Karpas-422 (cell line): ENCODE measurements at regions not wholly inside any gene's neighbourhood (a gene's known extent, or its start where the extent isn't known, plus 50 kb on each side); places are given as distances from the start of the nearest gene placed in this dataset.

ENCODE experiments used
- DNase-seq: peaks from one replicate; pipeline ENCODE4 v3.0.0-alpha.2; 2015
- H2AFZ ChIP-seq: fragments of 200-600 bp; sonication (generic); 2 replicates; pipeline ENCODE4 v1.6.1; 2014; ENCODE audit warnings: antibody characterized with exemption, low read length, mixed read lengths
- H3K27ac ChIP-seq: fragments of 200-600 bp; sonication (generic); 2 replicates; pipeline ENCODE4 v1.5.1; 2014; ENCODE audit warnings: mild to moderate bottlenecking, low read length, moderate library complexity
- H3K27me3 ChIP-seq: fragments of 200-600 bp; sonication (generic); 2 replicates; pipeline ENCODE4 v1.6.1; 2014; ENCODE audit warnings: low read length, mixed read lengths
- H3K36me3 ChIP-seq: fragments of 200-600 bp; sonication (generic); 2 replicates; pipeline ENCODE4 v1.6.1; 2014; ENCODE audit warnings: low read length, mixed read lengths; ENCODE audit not compliant: insufficient read depth
- H3K4me1 ChIP-seq: fragments of 200-600 bp; sonication (generic); 2 replicates; pipeline ENCODE4 v1.6.1; 2014; ENCODE audit warnings: mild to moderate bottlenecking, low read length, mixed read lengths
- H3K4me2 ChIP-seq: fragments of 200-600 bp; sonication (generic); 2 replicates; pipeline ENCODE4 v1.6.1; 2014; ENCODE audit warnings: low read length, low read depth, mild to moderate bottlenecking; ENCODE audit not compliant: poor library complexity, severe bottlenecking
- H3K4me3 ChIP-seq: fragments of 200-600 bp; sonication (generic); 2 replicates; pipeline ENCODE4 v1.5.1; 2014; ENCODE audit warnings: mild to moderate bottlenecking, antibody characterized with exemption, low read length, mixed read lengths
- H3K79me2 ChIP-seq: fragments of 200-600 bp; sonication (generic); 2 replicates; pipeline ENCODE4 v1.6.1; 2014; ENCODE audit warnings: mild to moderate bottlenecking, low read length, mixed read lengths
- H3K9ac ChIP-seq: fragments of 200-600 bp; sonication (generic); 2 replicates; pipeline ENCODE4 v1.6.0; 2014; ENCODE audit warnings: low read length
- H3K9me2 ChIP-seq: fragments of 200-600 bp; sonication (generic), shearing (Covaris generic); replicated peaks from 2 replicates; pipeline ENCODE4 v1.6.0; 2014; ENCODE audit warnings: mild to moderate bottlenecking, low read length, moderate library complexity; ENCODE audit not compliant: insufficient read depth
- H3K9me3 ChIP-seq: fragments of 300-700, 200-600 bp; sonication (generic); 2 replicates; pipeline ENCODE4 v1.6.1; 2014; ENCODE audit warnings: low read length, mixed read lengths
- H4K20me1 ChIP-seq: fragments of 200-600 bp; sonication (generic); 2 replicates; pipeline ENCODE4 v1.6.1; 2014; ENCODE audit warnings: mild to moderate bottlenecking, antibody characterized with exemption, low read length, low read depth; ENCODE audit not compliant: insufficient read depth

- Histone ChIP-seq H3K27ac (no peak overlapping the region), H3K79me2 (no peaks in the 10 kb centered on the region), H4K20me1 (no peaks in the 10 kb centered on the region), H2AFZ (no peak overlapping the region), H3K4me1 (no peaks in the 10 kb centered on the region), H3K9me2 (no peaks in the 10 kb centered on the region), H3K27me3 (no peaks in the 10 kb centered on the region), H3K9ac (no peak overlapping the region), H3K4me3 (no peak overlapping the region), H3K4me2 (no peak overlapping the region), H3K9me3 (no peaks in the 10 kb centered on the region), H3K36me3 (no peaks in the 10 kb centered on the region)
- DNase-seq: no peak
Observed at GRCh38 chr1:213380865-213381264, 329.8 kb downstream of the RPS6KC1 start.

- H4K20me1 ChIP-seq: no peaks in the 10 kb centered on the region
- no peak for DNase-seq
- no peak overlapping the region for H3K4me2 ChIP-seq
- H3K9me3 ChIP-seq: no peaks in the 10 kb centered on the region
- H3K4me3 ChIP-seq: no peak overlapping the region
- H2AFZ ChIP-seq: no peak overlapping the region
- no peaks in the 10 kb centered on the region for H3K27me3 ChIP-seq
- H3K27ac ChIP-seq: no peak overlapping the region
- no peaks in the 10 kb centered on the region for H3K36me3 ChIP-seq
- H3K79me2 ChIP-seq: no peaks in the 10 kb centered on the region
- H3K4me1 ChIP-seq: no peaks in the 10 kb centered on the region
- no peaks in the 10 kb centered on the region for H3K9me2 ChIP-seq
- no peak overlapping the region for H3K9ac ChIP-seq
Observed at GRCh38 chr1:213381572-213382084, 330.6 kb downstream of the RPS6KC1 start.

- Histone ChIP-seq H3K9me3 (no peaks in the 10 kb centered on the region), H3K9ac (no peak overlapping the region)
Observed at GRCh38 chr1:213383465-213383864, 332.4 kb downstream of the RPS6KC1 start.

GRCh38 chr1:213385201-213385600 is 334.2 kb downstream of the RPS6KC1 start:
- Histone ChIP-seq H3K4me1 (no peaks in the 10 kb centered on the region), H3K27ac (no peak overlapping the region), H2AFZ (no peak overlapping the region)

More at GRCh38 chr1:213383465-213383864, 332.4 kb downstream of the RPS6KC1 start:
- Histone ChIP-seq H3K4me3 (no peak overlapping the region), H3K27ac (no peak overlapping the region), H3K27me3 (no peaks in the 10 kb centered on the region), H3K4me2 (no peak overlapping the region), H3K36me3 (no peaks in the 10 kb centered on the region), H4K20me1 (no peaks in the 10 kb centered on the region), H3K4me1 (no peaks in the 10 kb centered on the region), H3K79me2 (no peaks in the 10 kb centered on the region), H2AFZ (no peak overlapping the region), H3K9me2 (no peaks in the 10 kb centered on the region)
- DNase-seq: no peak

GRCh38 chr1:213385806-213386324 is 334.8 kb downstream of the RPS6KC1 start:
- Histone ChIP-seq H3K4me3 (no peak overlapping the region), H3K27me3 (no peaks in the 10 kb centered on the region), H3K36me3 (no peaks in the 10 kb centered on the region), H2AFZ (no peak overlapping the region), H3K4me1 (no peaks in the 10 kb centered on the region), H3K27ac (no peak overlapping the region), H3K9me2 (no peaks in the 10 kb centered on the region), H4K20me1 (no peaks in the 10 kb centered on the region), H3K4me2 (no peak overlapping the region), H3K9me3 (no peaks in the 10 kb centered on the region), H3K79me2 (no peaks in the 10 kb centered on the region), H3K9ac (no peak overlapping the region)
- no peak for DNase-seq

More at GRCh38 chr1:213385201-213385600, 334.2 kb downstream of the RPS6KC1 start:
- Histone ChIP-seq H3K4me2 (no peak overlapping the region), H3K9me2 (no peaks in the 10 kb centered on the region), H3K9ac (no peak overlapping the region), H3K36me3 (no peaks in the 10 kb centered on the region), H4K20me1 (no peaks in the 10 kb centered on the region), H3K9me3 (no peaks in the 10 kb centered on the region), H3K27me3 (no peaks in the 10 kb centered on the region), H3K4me3 (no peak overlapping the region), H3K79me2 (no peaks in the 10 kb centered on the region)
- no peak for DNase-seq

- Histone ChIP-seq H3K4me1 (no peaks in the 10 kb centered on the region), H3K4me3 (no peak overlapping the region), H3K9me3 (no peaks in the 10 kb centered on the region), H3K27ac (no peak overlapping the region), H2AFZ (no peak overlapping the region), H3K4me2 (no peak overlapping the region), H3K79me2 (no peaks in the 10 kb centered on the region), H4K20me1 (no peaks in the 10 kb centered on the region), H3K9me2 (no peaks in the 10 kb centered on the region), H3K36me3 (no peaks in the 10 kb centered on the region), H3K27me3 (no peaks in the 10 kb centered on the region), H3K9ac (no peak overlapping the region)
- DNase-seq: no peak
Observed at GRCh38 chr1:213387380-213388015, 336.5 kb downstream of the RPS6KC1 start.

GRCh38 chr1:213388199-213388598 is 337.2 kb downstream of the RPS6KC1 start:
- Histone ChIP-seq H3K4me3 (no peak overlapping the region), H3K27ac (no peak overlapping the region), H3K79me2 (no peaks in the 10 kb centered on the region), H4K20me1 (no peaks in the 10 kb centered on the region), H3K9me2 (no peaks in the 10 kb centered on the region), H3K27me3 (no peaks in the 10 kb centered on the region), H3K9ac (no peak overlapping the region), H3K4me2 (no peak overlapping the region), H2AFZ (no peak overlapping the region), H3K4me1 (no peaks in the 10 kb centered on the region), H3K36me3 (no peaks in the 10 kb centered on the region), H3K9me3 (no peaks in the 10 kb centered on the region)
- no peak for DNase-seq

GRCh38 chr1:213389061-213389581 is 338.1 kb downstream of the RPS6KC1 start:
- H3K27ac ChIP-seq: no peak overlapping the region
- no peaks in the 10 kb centered on the region for H3K27me3 ChIP-seq
- no peak overlapping the region for H3K4me3 ChIP-seq
- no peak overlapping the region for H2AFZ ChIP-seq
- no peaks in the 10 kb centered on the region for H3K9me2 ChIP-seq
- no peak overlapping the region for H3K9ac ChIP-seq
- H3K4me2 ChIP-seq: no peak overlapping the region
- H3K9me3 ChIP-seq: no peaks in the 10 kb centered on the region
- no peaks in the 10 kb centered on the region for H3K79me2 ChIP-seq
- no peaks in the 10 kb centered on the region for H3K36me3 ChIP-seq
- no peak for DNase-seq
- no peaks in the 10 kb centered on the region for H3K4me1 ChIP-seq
- no peaks in the 10 kb centered on the region for H4K20me1 ChIP-seq
